PC-9 (cell line): ENCODE measurements at regions not wholly inside any gene's neighbourhood (a gene's known extent, or its start where the extent isn't known, plus 50 kb on each side); places are given as distances from the start of the nearest gene placed in this dataset.

Source experiments
- CTCF ChIP-seq: fragments of 200-600 bp; sonication (generic); conservative IDR thresholded peaks from 2 replicates; pipeline ENCODE4 v1.6.1; 2017; ENCODE audit warnings: mixed run types, antibody characterized with exemption, mild to moderate bottlenecking, moderate library complexity
- EZH2 ChIP-seq: fragments of 200-600 bp; sonication (generic); IDR thresholded peaks from 2 replicates; pipeline ENCODE4 v1.8.0; 2017; ENCODE audit warnings: antibody characterized with exemption, low read depth

- TF ChIP-seq CTCF (no peak), EZH2 (no peak)
These were observed 53.2 kb upstream of the ENPP6 start for GRCh38 chr4:184270808-184271413.
